GM12878 (cell line): ENCODE measurements at regions not wholly inside any gene's neighbourhood (a gene's known extent, or its start where the extent isn't known, plus 50 kb on each side); places are given as distances from the start of the nearest gene placed in this dataset.
"Not testable (repeated sequence)": the region's sequence is repeated elsewhere in the genome, so short reads cannot be mapped to it uniquely, and the experiment has no call there.

Source experiments
- ATAC-seq: fragments of 200-7000 bp; cut with Tn5 transposase; 3 replicates; pipeline ENCODE4 v1.9.1; 2020; ENCODE audit warnings: mild to moderate bottlenecking, moderate library complexity
- BruUV-seq: library from RNA; stranded (reverse); fragments of 400-500 nt; replicated peaks from 2 replicates; lab custom pipeline; 2021; lab: Mats Ljungman, UMichigan
- CTCF ChIA-PET: fragments of 300-600 bp; sonication (Branson Sonifier 250); formaldehyde crosslinking; extraction: SDS; loops from one replicate; lab custom pipeline; 2021; ENCODE audit warnings: inconsistent platforms; lab: Yijun Ruan, JAX
- POLR2A ChIA-PET: fragments of 350-600 bp; formaldehyde crosslinking; extraction: SDS; loops from one replicate; lab custom pipeline; 2021; ENCODE audit warnings: inconsistent platforms; lab: Charles Lee
- RAD21 ChIA-PET: fragments of 300-600 bp; sonication (Branson Sonifier 250); formaldehyde crosslinking; loops from one replicate; lab custom pipeline; 2023; ENCODE audit warnings: antibody characterized with exemption; ENCODE audit not compliant: unreplicated experiment; lab: Charles Lee
- SMC1A ChIA-PET: fragments of 300-600 bp; sonication (Branson Sonifier 250); formaldehyde crosslinking; loops from one replicate; lab custom pipeline; 2023; ENCODE audit not compliant: unreplicated experiment, uncharacterized antibody; lab: Charles Lee
- DNase-seq: peaks from one replicate; pipeline ENCODE4 v3.0.0-alpha.2; 2011; ENCODE audit warnings: low read depth, low spot score
- FAIRE-seq: peaks from 3 replicates; lab custom pipeline; 2011; peaks lifted over from hg19 to GRCh38; lab: Jason Lieb, UNC
- H2AFZ ChIP-seq: 2 replicates; pipeline ENCODE4 v1.6.0; 2011; ENCODE audit warnings: low read depth, low read length, control low read depth; ENCODE audit not compliant: control insufficient read depth
- H3K27ac ChIP-seq: 2 replicates; pipeline ENCODE4 v1.5.1; 2011; ENCODE audit warnings: control low read depth; ENCODE audit not compliant: control insufficient read depth, insufficient read depth
- H3K27me3 ChIP-seq, 2 experiments: replicated peaks in 1 of 2; 2 replicates each; pipeline versions ENCODE4 v1.6.0 to v1.6.1; 2011; ENCODE audit warnings: low read length in 1 of 2; ENCODE audit not compliant: control insufficient read depth in 2 of 2, insufficient read depth in 2 of 2
- H3K36me3 ChIP-seq, 2 experiments: 2 replicates each; pipeline ENCODE4 v1.5.1; 2011; ENCODE audit warnings: low read length in 1 of 2; ENCODE audit not compliant: control insufficient read depth in 2 of 2, insufficient read depth in 2 of 2
- H3K4me1 ChIP-seq: 2 replicates; pipeline ENCODE4 v1.6.1; 2011; ENCODE audit warnings: mild to moderate bottlenecking, low read length, moderate library complexity, mixed read lengths; ENCODE audit not compliant: control insufficient read depth, insufficient read depth
- H3K4me2 ChIP-seq: 2 replicates; pipeline ENCODE4 v1.6.0; 2011; ENCODE audit warnings: control low read depth; ENCODE audit not compliant: control insufficient read depth, insufficient read depth
- H3K4me3 ChIP-seq: fragments of 200-600 bp; sonication (generic); 2 replicates; pipeline ENCODE4 v1.5.1; 2016
- H3K79me2 ChIP-seq: 2 replicates; pipeline ENCODE4 v1.6.0; 2011; ENCODE audit warnings: low read length; ENCODE audit not compliant: control insufficient read depth, insufficient read depth
- H3K9ac ChIP-seq: 2 replicates; pipeline ENCODE4 v1.8.0; 2011; ENCODE audit warnings: low read length, control low read depth, mixed read lengths; ENCODE audit not compliant: control insufficient read depth, insufficient read depth
- H3K9me3 ChIP-seq: replicated peaks from 3 replicates; pipeline ENCODE4 v1.5.1; 2011; ENCODE audit warnings: mild to moderate bottlenecking, low read length; ENCODE audit not compliant: control insufficient read depth, insufficient read depth
- H4K20me1 ChIP-seq: 2 replicates; pipeline ENCODE4 v1.6.0; 2011; ENCODE audit not compliant: control insufficient read depth, insufficient read depth
- CBX5 ChIP-seq: sonication (generic); IDR thresholded peaks from 2 replicates; pipeline ENCODE4 v1.6.1; 2016; ENCODE audit warnings: low read depth, moderate library complexity, mild to moderate bottlenecking, inconsistent platforms
- EZH2 ChIP-seq: IDR thresholded peaks from 2 replicates; pipeline ENCODE4 v1.6.1; 2012; ENCODE audit warnings: low read depth, mild to moderate bottlenecking, control low read depth, inconsistent platforms, low read length, borderline replicate concordance; ENCODE audit not compliant: control insufficient read depth
- JUNB ChIP-seq: IDR thresholded peaks from 2 replicates; pipeline ENCODE4 v1.6.1; 2016; ENCODE audit warnings: antibody characterized with exemption, mild to moderate bottlenecking
- NKRF ChIP-seq: fragments of 450-650 bp; conservative IDR thresholded peaks from 2 replicates; pipeline ENCODE4 v1.6.1; 2017; ENCODE audit warnings: mild to moderate bottlenecking, moderate library complexity
- NR2C1 ChIP-seq: fragments of 450-650 bp; IDR thresholded peaks from 2 replicates; pipeline ENCODE4 v1.6.1; 2017; ENCODE audit warnings: antibody characterized with exemption, mild to moderate bottlenecking, moderate library complexity
- PAX5 ChIP-seq: IDR thresholded peaks from 2 replicates; pipeline ENCODE4 v1.6.1; 2011; ENCODE audit warnings: low read depth, low read length, borderline replicate concordance
- ZNF217 ChIP-seq: fragments of 450-650 bp; IDR thresholded peaks from 2 replicates; pipeline ENCODE4 v1.6.1; 2017; ENCODE audit warnings: antibody characterized with exemption, mild to moderate bottlenecking
- WGBS: methylation state at CpG from one replicate; pipeline ENCODE4 v1.1.6; 2016; ENCODE audit warnings: low lambda C conversion rate; ENCODE audit not compliant: insufficient replicate concordance, insufficient coverage; ENCODE audit errors: missing lambda C conversion rate; 5-methylcytosine and 5-hydroxymethylcytosine counted together
- in situ Hi-C: fragments of 300-500 bp; cut with MboI; formaldehyde crosslinking; loops from 9 replicates; pipeline ENCODE4 v1.14.3; 2018; ENCODE audit warnings: mixed read lengths
- intact Hi-C: fragments of 100-400 bp; cut with micrococcal nuclease; formaldehyde crosslinking; loops from one replicate; pipeline ENCODE4 v1.14.2; 2022; ENCODE audit not compliant: unreplicated experiment
- TF ChIP-seq, protein P1 (sequence below): fragments of 450-650 bp; IDR thresholded peaks from 2 replicates; pipeline ENCODE4 v1.6.1; 2016; ENCODE audit warnings: mild to moderate bottlenecking

DNA sequence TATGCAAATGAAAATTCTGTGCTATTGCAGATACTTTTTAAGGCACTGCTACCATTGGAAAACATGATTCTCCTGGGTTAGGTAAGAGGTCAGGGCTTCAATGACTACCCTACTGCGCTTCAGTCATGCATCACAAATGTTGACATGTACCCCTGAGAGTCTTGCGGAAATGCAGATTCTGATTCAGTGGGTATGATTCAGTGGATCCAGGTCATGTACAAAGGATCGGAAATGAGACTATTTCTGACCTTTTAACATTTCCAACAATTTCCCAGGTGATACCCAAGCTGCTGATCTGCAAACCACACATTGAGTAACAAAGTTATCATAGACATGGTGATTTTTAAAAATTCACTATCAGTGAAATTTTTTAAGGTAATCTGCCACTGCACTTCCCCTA lies 62.6 kb downstream of the DDX53 start (continued):
- TF ChIP-seq EZH2 (no peak), CBX5 (no peak), NKRF (no peak), NR2C1 (no peak), PAX5 (no peak)
- TF ChIP-seq, protein P1, sequence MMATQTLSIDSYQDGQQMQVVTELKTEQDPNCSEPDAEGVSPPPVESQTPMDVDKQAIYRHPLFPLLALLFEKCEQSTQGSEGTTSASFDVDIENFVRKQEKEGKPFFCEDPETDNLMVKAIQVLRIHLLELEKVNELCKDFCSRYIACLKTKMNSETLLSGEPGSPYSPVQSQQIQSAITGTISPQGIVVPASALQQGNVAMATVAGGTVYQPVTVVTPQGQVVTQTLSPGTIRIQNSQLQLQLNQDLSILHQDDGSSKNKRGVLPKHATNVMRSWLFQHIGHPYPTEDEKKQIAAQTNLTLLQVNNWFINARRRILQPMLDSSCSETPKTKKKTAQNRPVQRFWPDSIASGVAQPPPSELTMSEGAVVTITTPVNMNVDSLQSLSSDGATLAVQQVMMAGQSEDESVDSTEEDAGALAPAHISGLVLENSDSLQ, result no peak
- TF ChIP-seq, all 136 proteins: peak for 0

GRCh38 chrX:23066588-23067281 lies 67.0 kb downstream of the DDX53 start:
- RAD21 ChIA-PET, result no interaction called here
- no TSS peak for BruUV-seq
- no peak overlapping the region for H3K4me3 ChIP-seq
- H3K4me1 ChIP-seq, result no peaks in the 10 kb centered on the region
- no peaks in the 10 kb centered on the region for H4K20me1 ChIP-seq
- WGBS, result 26% methylated on average over 5 of the region's 5 CpGs
- DNase-seq (no peak), FAIRE-seq (no peak), ATAC-seq (peak; percentile 56; the same call in 2 of the 3 replicates)
- H3K27me3 ChIP-seq, result no peaks in the 10 kb centered on the region
- SMC1A ChIA-PET, result no interaction called here
- POLR2A ChIA-PET, result no interaction called here
- no peak overlapping the region for H3K27ac ChIP-seq
- CTCF ChIA-PET, result no interaction called here
- intact Hi-C loops, result no loop called here
- peak; percentile 12; the same call in 1 of the 2 replicates for TF ChIP-seq JUNB
- no peak for TF ChIP-seq ZNF217
- H2AFZ ChIP-seq, result no peak overlapping the region
- H3K9ac ChIP-seq, result no peak overlapping the region
- in situ Hi-C loops, result no loop called here
- no peaks in the 10 kb centered on the region for H3K79me2 ChIP-seq
- H3K36me3 ChIP-seq, result no peaks in the 10 kb centered on the region
- no peaks in the 10 kb centered on the region for H3K9me3 ChIP-seq
- no peak overlapping the region for H3K4me2 ChIP-seq

GRCh38 chrX:23075461-23075860 lies 75.7 kb downstream of the DDX53 start:
- WGBS, result 91% methylated on average over 21 of the region's 21 CpGs
- DNase-seq, in situ Hi-C loops, H3K36me3 ChIP-seq, SMC1A ChIA-PET, H4K20me1 ChIP-seq, H3K9me3 ChIP-seq, H3K4me2 ChIP-seq, H3K79me2 ChIP-seq, H2AFZ ChIP-seq, H3K4me1 ChIP-seq, H3K27me3 ChIP-seq, POLR2A ChIA-PET, H3K4me3 ChIP-seq, intact Hi-C loops, CTCF ChIA-PET, H3K27ac ChIP-seq, RAD21 ChIA-PET, BruUV-seq, H3K9ac ChIP-seq: not testable (repeated sequence)
- ATAC-seq, result 0 out of 3 replicates have a peak, but pooled peaks have one; percentile 38
- peak; percentile 76 for FAIRE-seq
